A549 (cell line): ENCODE measurements at regions not wholly inside any gene's neighbourhood (a gene's known extent, or its start where the extent isn't known, plus 50 kb on each side); places are given as distances from the start of the nearest gene placed in this dataset.

ENCODE experiments used
- BHLHE40 ChIP-seq: IDR thresholded peaks from 2 replicates; pipeline ENCODE4 v1.6.1; 2012; ENCODE audit warnings: low read depth, low read length, inconsistent platforms
- MYC ChIP-seq: IDR thresholded peaks from 2 replicates; pipeline ENCODE4 v1.6.1; 2012; ENCODE audit warnings: mild to moderate bottlenecking, inconsistent platforms, low read length, improper control_type of control experiment, borderline replicate concordance
- POLR2A ChIP-seq: IDR thresholded peaks from 2 replicates; pipeline ENCODE4 v1.6.1; 2012; ENCODE audit warnings: mild to moderate bottlenecking, low read length
- SREBF2 ChIP-seq: fragments of 450-650 bp; IDR thresholded peaks from 2 replicates; pipeline ENCODE4 v1.6.1; 2014; ENCODE audit warnings: mild to moderate bottlenecking, moderate library complexity
- TF ChIP-seq, protein P1 (sequence below): fragments of >200 bp; sonication (Bioruptor Twin); formaldehyde crosslinking; IDR thresholded peaks from 3 replicates; pipeline ENCODE4 v1.5.1; 2016
- TF ChIP-seq, protein P2 (sequence below): IDR thresholded peaks from 2 replicates; pipeline ENCODE4 v1.6.1; 2012

DNA sequence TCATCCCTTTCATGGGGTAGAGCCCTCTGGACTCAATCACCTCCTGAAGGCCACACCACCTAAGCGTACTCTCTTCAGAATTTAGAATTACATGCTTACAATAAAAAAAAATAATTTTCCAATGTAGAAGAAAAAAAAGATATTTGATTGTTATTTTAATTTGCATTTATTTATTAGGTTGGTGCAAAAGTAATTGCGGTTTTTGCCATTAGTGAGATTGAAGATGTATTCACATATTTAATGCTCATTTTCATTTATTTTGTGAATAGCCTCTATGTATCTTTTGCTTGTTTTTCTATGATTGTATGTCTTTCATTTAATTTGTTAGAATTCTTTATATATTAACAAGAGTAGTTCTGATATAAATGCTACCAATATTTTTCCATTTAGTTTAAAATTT lies 220.5 kb downstream of the RND3 start:
- TF ChIP-seq, protein P1, sequence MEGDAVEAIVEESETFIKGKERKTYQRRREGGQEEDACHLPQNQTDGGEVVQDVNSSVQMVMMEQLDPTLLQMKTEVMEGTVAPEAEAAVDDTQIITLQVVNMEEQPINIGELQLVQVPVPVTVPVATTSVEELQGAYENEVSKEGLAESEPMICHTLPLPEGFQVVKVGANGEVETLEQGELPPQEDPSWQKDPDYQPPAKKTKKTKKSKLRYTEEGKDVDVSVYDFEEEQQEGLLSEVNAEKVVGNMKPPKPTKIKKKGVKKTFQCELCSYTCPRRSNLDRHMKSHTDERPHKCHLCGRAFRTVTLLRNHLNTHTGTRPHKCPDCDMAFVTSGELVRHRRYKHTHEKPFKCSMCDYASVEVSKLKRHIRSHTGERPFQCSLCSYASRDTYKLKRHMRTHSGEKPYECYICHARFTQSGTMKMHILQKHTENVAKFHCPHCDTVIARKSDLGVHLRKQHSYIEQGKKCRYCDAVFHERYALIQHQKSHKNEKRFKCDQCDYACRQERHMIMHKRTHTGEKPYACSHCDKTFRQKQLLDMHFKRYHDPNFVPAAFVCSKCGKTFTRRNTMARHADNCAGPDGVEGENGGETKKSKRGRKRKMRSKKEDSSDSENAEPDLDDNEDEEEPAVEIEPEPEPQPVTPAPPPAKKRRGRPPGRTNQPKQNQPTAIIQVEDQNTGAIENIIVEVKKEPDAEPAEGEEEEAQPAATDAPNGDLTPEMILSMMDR: no peak
- TF ChIP-seq POLR2A: no peak
- no peak for TF ChIP-seq SREBF2
- TF ChIP-seq MYC: no peak
- TF ChIP-seq, protein P2, sequence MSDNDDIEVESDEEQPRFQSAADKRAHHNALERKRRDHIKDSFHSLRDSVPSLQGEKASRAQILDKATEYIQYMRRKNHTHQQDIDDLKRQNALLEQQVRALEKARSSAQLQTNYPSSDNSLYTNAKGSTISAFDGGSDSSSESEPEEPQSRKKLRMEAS: no peak
- TF ChIP-seq BHLHE40: no peak
